ENCODE measurements at regions not wholly inside any gene's neighbourhood (a gene's known extent, or its start where the extent isn't known, plus 50 kb on each side); places are given as distances from the start of the nearest gene placed in this dataset.

DNA sequence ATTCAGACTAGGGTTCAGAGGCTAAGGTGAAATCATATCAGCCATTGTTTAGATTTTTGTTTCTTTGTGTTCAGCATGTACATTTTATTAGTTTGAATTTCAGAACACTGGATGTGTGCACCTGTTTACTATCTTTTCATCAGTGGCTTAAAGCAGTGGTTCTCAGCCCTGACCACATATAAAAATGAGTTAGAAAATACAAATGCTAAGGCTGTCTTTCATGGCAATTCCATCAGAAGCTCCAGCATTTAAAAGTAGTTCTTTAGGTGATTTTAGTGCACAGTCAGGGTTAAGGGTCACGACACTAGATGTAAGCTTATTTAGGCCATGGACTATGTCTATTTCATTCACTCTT is 213.5 kb downstream of the NECTIN3 start:
- Mint-ChIP-seq H3K36me3 (ENCODE audit: insufficient read depth in 1 of 3, low read depth in 3 of 3) (no peaks in the 10 kb centered on the region; a peak in 1 of 7 replicates), H3K9me3 (no peaks in the 10 kb centered on the region), H3K4me3 (no peak overlapping the region), H3K4me1 (no peaks in the 10 kb centered on the region), H3K27me3 (ENCODE audit: low read depth) (no peaks in the 10 kb centered on the region), H3K27ac (no peak overlapping the region)
- Histone ChIP-seq H2AFZ (ENCODE audit: low read length) (no peak overlapping the region), H3K27ac (ENCODE audit: insufficient read length, low read depth, low read length) (no peak overlapping the region), H3K4me2 (ENCODE audit: insufficient read depth, insufficient read length, low read length) (no peak overlapping the region), H4K20me1 (ENCODE audit: control insufficient read depth, insufficient read depth, insufficient read length) (no peaks in the 10 kb centered on the region), H3K4ac (ENCODE audit: low read depth, low read length) (no peak overlapping the region), H4K91ac (ENCODE audit: insufficient read length, low read depth, low read length) (no peak overlapping the region), H3K9me3 (ENCODE audit: control insufficient read depth, low read depth, low read length) (no peaks in the 10 kb centered on the region), H3K27me3 (ENCODE audit: insufficient read depth, low read length) (no peaks in the 10 kb centered on the region), H2BK15ac (ENCODE audit: low read depth, low read length) (no peak overlapping the region), H4K5ac (ENCODE audit: insufficient read length, low read depth, low read length) (no peak overlapping the region), H3K4me1 (ENCODE audit: insufficient read depth, low read length) (no peaks in the 10 kb centered on the region), H3K79me2 (ENCODE audit: insufficient read depth, low read length) (no peaks in the 10 kb centered on the region), H3K18ac (ENCODE audit: insufficient read length, low read depth, low read length) (no peak overlapping the region), H2BK20ac (ENCODE audit: low read depth, low read length, poor library complexity, severe bottlenecking) (no peak overlapping the region), H4K8ac (replicated peaks; ENCODE audit: insufficient read length, low read depth, low read length) (no peak overlapping the region), H2BK120ac (ENCODE audit: low read depth, low read length, poor library complexity, severe bottlenecking) (no peak overlapping the region), H3K56ac (ENCODE audit: insufficient read length, low read depth, low read length) (no peak overlapping the region), H3K14ac (ENCODE audit: insufficient read depth, low read length) (no peak overlapping the region), H3K79me1 (ENCODE audit: insufficient read depth, low read depth, low read length, poor library complexity, severe bottlenecking) (no peaks in the 10 kb centered on the region), H3K23me2 (ENCODE audit: insufficient read length, low read depth, low read length, poor library complexity, severe bottlenecking) (no peaks in the 10 kb centered on the region), H2BK5ac (ENCODE audit: insufficient read length, low read length) (no peak overlapping the region), H3T11ph (ENCODE audit: low read length) (no peak overlapping the region), H2AK5ac (ENCODE audit: insufficient read length, low read length) (no peak overlapping the region), H2BK12ac (ENCODE audit: insufficient read length, low read depth, low read length) (no peak overlapping the region), H3K23ac (ENCODE audit: insufficient read length, low read depth, low read length) (no peak overlapping the region), H3K9ac (ENCODE audit: extremely low read depth, insufficient read length, low read length) (no peak overlapping the region)
- no CpG with 5 or more reads among the region's 1 CpG for WGBS (ENCODE audit: extremely low coverage, insufficient read length, low lambda C conversion rate)
- TF ChIP-seq CTCF (conservative IDR thresholded peaks at IDR 0.05): no peak
- DNase-seq: no peak
